T-helper 17 cell (primary cell): ENCODE measurements at regions not wholly inside any gene's neighbourhood (a gene's known extent, or its start where the extent isn't known, plus 50 kb on each side); places are given as distances from the start of the nearest gene placed in this dataset.

Experiments
- ATAC-seq: fragments of 150-1000 bp; cut with Tn5 transposase; 2 replicates; pipeline ENCODE4 v1.10.0; 2021; ENCODE audit warnings: mild to moderate bottlenecking, moderate library complexity
- DNase-seq, 3 donors: peaks; one replicate each; pipeline versions ENCODE4 v3.0.0 to v3.0.0-alpha.2; 2020 to 2021
- H3K9me3 ChIP-seq: one replicate; pipeline ENCODE4 v1.7.0; 2013; ENCODE audit warnings: low read length, mild to moderate bottlenecking; ENCODE audit not compliant: control insufficient read depth, poor library complexity, severe bottlenecking
- H3K27ac Mint-ChIP-seq: one replicate; pipeline ENCODE4 v1.8.0; 2022; ENCODE audit warnings: mild to moderate bottlenecking, moderate library complexity, mixed read lengths
- H3K27me3 Mint-ChIP-seq: one replicate; pipeline ENCODE4 v1.8.0; 2022; ENCODE audit warnings: mixed read lengths
- H3K36me3 Mint-ChIP-seq: one replicate; pipeline ENCODE4 v1.8.0; 2022; ENCODE audit warnings: low read depth, mixed read lengths
- H3K4me1 Mint-ChIP-seq: one replicate; pipeline ENCODE4 v1.8.0; 2022; ENCODE audit warnings: mild to moderate bottlenecking, mixed read lengths
- H3K4me3 Mint-ChIP-seq: one replicate; pipeline ENCODE4 v1.8.0; 2022; ENCODE audit warnings: mild to moderate bottlenecking, moderate library complexity, mixed read lengths

- H3K36me3 Mint-ChIP-seq = peaks cover 2% of the 10 kb centered on the region
- peaks cover 45% of the 10 kb centered on the region for H3K27me3 Mint-ChIP-seq
- no peak overlapping the region for H3K27ac Mint-ChIP-seq
- ATAC-seq (no peak), DNase-seq (peak in 2 of 3 donors; percentile 11 to 13)
- no peak overlapping the region for H3K4me3 Mint-ChIP-seq
- no peaks in the 10 kb centered on the region for H3K4me1 Mint-ChIP-seq
- H3K9me3 ChIP-seq = no peaks in the 10 kb centered on the region
Measured at GRCh38 chr1:231091831-231092301, 51.8 kb upstream of the FAM89A start.

DNA sequence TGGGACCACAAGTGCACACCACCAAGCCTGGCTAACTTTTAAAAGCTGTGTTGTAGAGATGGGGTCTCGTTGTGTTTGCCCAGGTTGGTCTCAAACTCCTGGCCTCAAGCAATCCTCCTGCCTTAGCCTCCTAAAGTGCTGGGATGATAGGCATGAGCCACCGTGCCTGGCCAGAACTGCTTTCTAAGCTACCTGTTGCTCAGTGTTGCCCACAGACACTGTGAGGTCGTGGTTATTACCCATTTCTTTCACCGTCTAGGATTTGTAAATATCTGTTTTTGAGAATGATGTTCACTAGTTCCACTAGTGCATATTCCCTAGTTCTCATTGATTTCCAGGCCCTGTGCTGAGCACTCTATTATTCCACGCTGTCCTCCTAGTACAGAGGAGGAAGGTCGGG is 51.4 kb upstream of the FAM89A start:
- Mint-ChIP-seq H3K27me3 (peaks cover 43% of the 10 kb centered on the region), H3K4me3 (no peak overlapping the region), H3K27ac (no peak overlapping the region), H3K4me1 (no peaks in the 10 kb centered on the region), H3K36me3 (peaks cover 2% of the 10 kb centered on the region)
- H3K9me3 ChIP-seq = no peaks in the 10 kb centered on the region
- ATAC-seq (no peak), DNase-seq (no peak)
